Astrocyte (in vitro differentiated cells and primary cell): ENCODE measurements at regions not wholly inside any gene's neighbourhood (a gene's known extent, or its start where the extent isn't known, plus 50 kb on each side); places are given as distances from the start of the nearest gene placed in this dataset.

Experiments used
- DNase-seq: peaks from one replicate; pipeline ENCODE4 v3.0.0-alpha.2; 2010; ENCODE audit warnings: low read depth
- FAIRE-seq: peaks from 2 replicates; lab custom pipeline; 2011; peaks lifted over from hg19 to GRCh38; lab: Jason Lieb, UNC
- H2AFZ ChIP-seq: 2 replicates; pipeline ENCODE4 v1.6.0; 2012; ENCODE audit warnings: low read depth, low read length, inconsistent platforms
- H3K27ac ChIP-seq: 2 replicates; pipeline ENCODE4 v1.5.1; 2011; ENCODE audit warnings: low read depth, low read length, inconsistent platforms
- H3K27me3 ChIP-seq: 2 replicates; pipeline ENCODE4 v1.6.0; 2011; ENCODE audit warnings: low read length, inconsistent platforms; ENCODE audit not compliant: insufficient read depth
- H3K36me3 ChIP-seq: 2 replicates; pipeline ENCODE4 v1.5.1; 2011; ENCODE audit warnings: low read length, inconsistent platforms; ENCODE audit not compliant: insufficient read depth
- H3K4me1 ChIP-seq: 2 replicates; pipeline ENCODE4 v1.5.1; 2011; ENCODE audit warnings: low read length, inconsistent platforms; ENCODE audit not compliant: insufficient read depth
- H3K4me2 ChIP-seq: 2 replicates; pipeline ENCODE4 v1.6.0; 2012; ENCODE audit warnings: low read length, inconsistent platforms
- H3K4me3 ChIP-seq: 2 replicates; pipeline ENCODE4 v1.5.1; 2011; ENCODE audit warnings: low read depth, mild to moderate bottlenecking, low read length, inconsistent platforms; ENCODE audit not compliant: insufficient read depth
- H3K79me2 ChIP-seq: 2 replicates; pipeline ENCODE4 v1.6.0; 2012; ENCODE audit warnings: mild to moderate bottlenecking, low read length, inconsistent platforms; ENCODE audit not compliant: insufficient read depth
- H3K9ac ChIP-seq: 2 replicates; pipeline ENCODE4 v1.6.0; 2012; ENCODE audit warnings: mild to moderate bottlenecking, low read length, inconsistent platforms
- H3K9me3 ChIP-seq: 2 replicates; pipeline ENCODE4 v1.5.1; 2012; ENCODE audit warnings: low read depth, mild to moderate bottlenecking, low read length, inconsistent platforms; ENCODE audit not compliant: insufficient read depth
- H4K20me1 ChIP-seq: 2 replicates; pipeline ENCODE4 v1.6.0; 2012; ENCODE audit warnings: low read length, inconsistent platforms; ENCODE audit not compliant: insufficient read depth
- H3K27ac Mint-ChIP-seq: one replicate; pipeline ENCODE4 v1.8.0; 2021; ENCODE audit warnings: mild to moderate bottlenecking, mixed read lengths; ENCODE audit not compliant: unreplicated experiment
- H3K27me3 Mint-ChIP-seq: one replicate; pipeline ENCODE4 v1.8.0; 2021; ENCODE audit warnings: low read depth, mixed read lengths; ENCODE audit not compliant: unreplicated experiment
- H3K36me3 Mint-ChIP-seq: one replicate; pipeline ENCODE4 v1.8.0; 2021; ENCODE audit warnings: low read depth, mixed read lengths; ENCODE audit not compliant: unreplicated experiment
- H3K4me1 Mint-ChIP-seq: one replicate; pipeline ENCODE4 v1.8.0; 2021; ENCODE audit warnings: low read depth, mixed read lengths; ENCODE audit not compliant: unreplicated experiment
- H3K4me3 Mint-ChIP-seq: one replicate; pipeline ENCODE4 v1.8.0; 2021; ENCODE audit warnings: mild to moderate bottlenecking, moderate library complexity, mixed read lengths; ENCODE audit not compliant: unreplicated experiment
- H3K9me3 Mint-ChIP-seq: one replicate; pipeline ENCODE4 v1.8.0; 2021; ENCODE audit warnings: mild to moderate bottlenecking, mixed read lengths; ENCODE audit not compliant: unreplicated experiment
- CTCF ChIP-seq: IDR thresholded peaks from 2 replicates; pipeline ENCODE4 v1.5.1; 2011; ENCODE audit warnings: low read depth, mild to moderate bottlenecking, inconsistent platforms, low read length, moderate library complexity; ENCODE audit not compliant: insufficient read depth
- EZH2 ChIP-seq: IDR thresholded peaks from 2 replicates; pipeline ENCODE4 v1.6.1; 2012; ENCODE audit warnings: mild to moderate bottlenecking, low read length, inconsistent platforms; ENCODE audit not compliant: insufficient read depth

GRCh38 chr12:4193821-4194220, 79.7 kb upstream of the CCND2 start:
- H3K36me3 ChIP-seq: no peaks in the 10 kb centered on the region
- no peaks in the 10 kb centered on the region for H3K4me1 ChIP-seq
- no peaks in the 10 kb centered on the region for H3K79me2 ChIP-seq
- no peak overlapping the region for H2AFZ ChIP-seq
- H3K27me3 ChIP-seq: peaks cover 4% of the 10 kb centered on the region
- Mint-ChIP-seq H3K27ac (no peak overlapping the region), H3K4me3 (no peak overlapping the region), H3K9me3 (peaks cover 5% of the 10 kb centered on the region), H3K4me1 (no peaks in the 10 kb centered on the region), H3K27me3 (peaks cover 16% of the 10 kb centered on the region), H3K36me3 (no peaks in the 10 kb centered on the region)
- TF ChIP-seq CTCF (no peak), EZH2 (no peak)
- no peak overlapping the region for H3K27ac ChIP-seq
- DNase-seq: no peak
- FAIRE-seq: no peak
- H3K9ac ChIP-seq: no peak overlapping the region
- H3K4me3 ChIP-seq: no peak overlapping the region
- peaks cover 4% of the 10 kb centered on the region for H3K9me3 ChIP-seq
- no peak overlapping the region for H3K4me2 ChIP-seq
- no peaks in the 10 kb centered on the region for H4K20me1 ChIP-seq

DNA sequence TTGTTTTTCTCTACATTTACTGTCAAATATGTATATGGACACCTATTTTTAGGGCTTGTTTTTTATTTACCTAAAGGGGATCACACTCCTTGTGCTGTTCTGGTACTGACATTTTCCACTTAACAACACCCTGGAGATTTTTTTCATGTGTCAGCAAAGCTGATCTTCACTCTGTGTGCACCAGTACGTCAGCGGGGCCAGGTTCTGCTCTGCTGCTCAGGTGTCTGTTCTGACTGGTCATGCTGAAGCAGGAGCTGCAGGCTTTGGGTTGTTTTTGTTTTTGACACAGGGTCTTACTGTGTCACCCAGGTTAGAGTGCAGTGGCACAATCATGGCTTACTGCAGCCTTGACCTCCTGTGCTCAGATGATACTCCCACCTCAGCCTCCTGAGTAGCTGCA, 81.9 kb upstream of the CCND2 start:
- no peak overlapping the region for H2AFZ ChIP-seq
- Mint-ChIP-seq H3K36me3 (no peaks in the 10 kb centered on the region), H3K27ac (no peak overlapping the region), H3K4me3 (no peak overlapping the region), H3K27me3 (peaks cover 15% of the 10 kb centered on the region), H3K4me1 (no peaks in the 10 kb centered on the region), H3K9me3 (no peaks in the 10 kb centered on the region)
- H3K36me3 ChIP-seq: no peaks in the 10 kb centered on the region
- peaks cover 4% of the 10 kb centered on the region for H3K27me3 ChIP-seq
- no peaks in the 10 kb centered on the region for H3K79me2 ChIP-seq
- H4K20me1 ChIP-seq: no peaks in the 10 kb centered on the region
- DNase-seq: no peak
- no peaks in the 10 kb centered on the region for H3K4me1 ChIP-seq
- no peak overlapping the region for H3K9ac ChIP-seq
- H3K9me3 ChIP-seq: no peaks in the 10 kb centered on the region
- no peak overlapping the region for H3K27ac ChIP-seq
- FAIRE-seq: no peak
- H3K4me3 ChIP-seq: no peak overlapping the region
- TF ChIP-seq EZH2: no peak
- TF ChIP-seq CTCF: no peak
- H3K4me2 ChIP-seq: no peak overlapping the region

- no peak overlapping the region for H3K4me2 ChIP-seq
- no peak overlapping the region for H3K27ac ChIP-seq
- H3K9me3 Mint-ChIP-seq: no peaks in the 10 kb centered on the region
- no peaks in the 10 kb centered on the region for H3K36me3 ChIP-seq
- no peaks in the 10 kb centered on the region for H4K20me1 ChIP-seq
- H3K4me3 Mint-ChIP-seq: no peak overlapping the region
- no peaks in the 10 kb centered on the region for H3K4me1 Mint-ChIP-seq
- no peak overlapping the region for H3K27ac Mint-ChIP-seq
- FAIRE-seq (no peak), DNase-seq (no peak)
- no peak overlapping the region for H3K4me3 ChIP-seq
- H2AFZ ChIP-seq: no peak overlapping the region
- H3K27me3 ChIP-seq: peaks cover 4% of the 10 kb centered on the region
- no peaks in the 10 kb centered on the region for H3K79me2 ChIP-seq
- TF ChIP-seq CTCF (no peak), EZH2 (no peak)
- peaks cover 15% of the 10 kb centered on the region for H3K27me3 Mint-ChIP-seq
- H3K36me3 Mint-ChIP-seq: no peaks in the 10 kb centered on the region
- H3K4me1 ChIP-seq: no peaks in the 10 kb centered on the region
- no peak overlapping the region for H3K9ac ChIP-seq
- no peaks in the 10 kb centered on the region for H3K9me3 ChIP-seq
Measured at GRCh38 chr12:4191149-4191548, 82.4 kb upstream of the CCND2 start.
